Prostate gland (tissue), 2 donors: ENCODE measurements at regions not wholly inside any gene's neighbourhood (a gene's known extent, or its start where the extent isn't known, plus 50 kb on each side); places are given as distances from the start of the nearest gene placed in this dataset.

ENCODE experiments used
- POLR2A ChIP-seq: fragments of 450-650 bp; IDR thresholded peaks from one replicate; pipeline ENCODE4 v1.6.1; 2016; ENCODE audit warnings: antibody characterized with exemption, mild to moderate bottlenecking
- TF ChIP-seq, protein P1 (sequence below), 4 experiments: fragments of 200-600 bp in 2 of 4; fragments of 450-650 bp in 2 of 4; sonication (generic) in 2 of 4; IDR thresholded peaks; 1 replicate in 3 of 4; 2 replicates in 1 of 4; pipeline ENCODE4 v1.5.1; 2016 to 2019; ENCODE audit warnings: antibody characterized with exemption in 4 of 4, mild to moderate bottlenecking in 2 of 4, moderate library complexity in 2 of 4

DNA sequence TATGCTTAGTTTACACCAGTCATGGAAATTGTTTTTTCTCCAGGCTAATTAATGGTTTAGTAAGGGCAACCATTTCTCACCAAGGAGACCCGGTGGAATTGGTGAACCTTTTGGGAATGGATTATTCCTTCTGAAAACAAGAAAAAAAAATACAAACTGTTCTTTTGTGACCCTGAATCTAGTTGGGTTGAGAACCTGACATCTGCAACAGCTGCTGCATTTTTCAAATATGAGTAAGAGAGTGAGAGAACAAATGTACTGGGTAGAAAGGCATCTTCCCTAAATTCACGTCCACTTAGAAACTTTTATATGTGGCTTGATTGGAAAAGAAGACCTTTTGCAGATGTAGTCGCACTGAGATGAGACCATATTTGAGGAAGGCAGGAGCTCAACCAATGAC is 553.4 kb upstream of the EPHA7 start:
- TF ChIP-seq, protein P1, sequence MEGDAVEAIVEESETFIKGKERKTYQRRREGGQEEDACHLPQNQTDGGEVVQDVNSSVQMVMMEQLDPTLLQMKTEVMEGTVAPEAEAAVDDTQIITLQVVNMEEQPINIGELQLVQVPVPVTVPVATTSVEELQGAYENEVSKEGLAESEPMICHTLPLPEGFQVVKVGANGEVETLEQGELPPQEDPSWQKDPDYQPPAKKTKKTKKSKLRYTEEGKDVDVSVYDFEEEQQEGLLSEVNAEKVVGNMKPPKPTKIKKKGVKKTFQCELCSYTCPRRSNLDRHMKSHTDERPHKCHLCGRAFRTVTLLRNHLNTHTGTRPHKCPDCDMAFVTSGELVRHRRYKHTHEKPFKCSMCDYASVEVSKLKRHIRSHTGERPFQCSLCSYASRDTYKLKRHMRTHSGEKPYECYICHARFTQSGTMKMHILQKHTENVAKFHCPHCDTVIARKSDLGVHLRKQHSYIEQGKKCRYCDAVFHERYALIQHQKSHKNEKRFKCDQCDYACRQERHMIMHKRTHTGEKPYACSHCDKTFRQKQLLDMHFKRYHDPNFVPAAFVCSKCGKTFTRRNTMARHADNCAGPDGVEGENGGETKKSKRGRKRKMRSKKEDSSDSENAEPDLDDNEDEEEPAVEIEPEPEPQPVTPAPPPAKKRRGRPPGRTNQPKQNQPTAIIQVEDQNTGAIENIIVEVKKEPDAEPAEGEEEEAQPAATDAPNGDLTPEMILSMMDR (IDR thresholded peaks at IDR 0.05): no peak
- no peak for TF ChIP-seq POLR2A
